GM19468 (cell line): ENCODE measurements at regions not wholly inside any gene's neighbourhood (a gene's known extent, or its start where the extent isn't known, plus 50 kb on each side); places are given as distances from the start of the nearest gene placed in this dataset.
"Not testable (repeated sequence)": the region's sequence is repeated elsewhere in the genome, so short reads cannot be mapped to it uniquely, and the experiment has no call there.

Experiments used
- ATAC-seq: cut with Tn5 transposase; IDR thresholded peaks from one replicate; pipeline ENCODE4 v1.9.1; 2021; ENCODE audit warnings: mild to moderate bottlenecking, moderate library complexity, moderate number of reproducible peaks; ENCODE audit not compliant: unreplicated experiment; ENCODE audit errors: extremely low read depth

DNA sequence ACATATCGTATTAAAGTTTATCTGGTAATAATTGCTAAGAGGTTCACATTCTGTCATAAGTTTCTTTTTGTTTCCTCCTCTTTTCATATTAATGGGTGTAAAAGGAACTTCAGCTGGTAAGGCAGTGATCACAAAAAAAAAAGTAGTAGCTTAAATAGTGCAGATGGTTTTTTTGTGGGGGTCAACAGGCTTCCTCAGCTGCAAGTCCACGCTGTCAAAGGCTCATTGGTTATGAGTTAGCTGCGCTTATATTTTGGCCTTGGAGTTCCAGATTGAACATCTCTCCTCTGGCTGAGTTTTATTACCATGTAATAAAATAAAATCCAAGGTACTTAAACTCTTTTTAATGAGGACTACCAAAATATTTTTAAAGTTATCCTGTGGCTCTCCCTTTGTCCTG is 277.0 kb upstream of the ZEB2 start:
- ATAC-seq: no peak

DNA sequence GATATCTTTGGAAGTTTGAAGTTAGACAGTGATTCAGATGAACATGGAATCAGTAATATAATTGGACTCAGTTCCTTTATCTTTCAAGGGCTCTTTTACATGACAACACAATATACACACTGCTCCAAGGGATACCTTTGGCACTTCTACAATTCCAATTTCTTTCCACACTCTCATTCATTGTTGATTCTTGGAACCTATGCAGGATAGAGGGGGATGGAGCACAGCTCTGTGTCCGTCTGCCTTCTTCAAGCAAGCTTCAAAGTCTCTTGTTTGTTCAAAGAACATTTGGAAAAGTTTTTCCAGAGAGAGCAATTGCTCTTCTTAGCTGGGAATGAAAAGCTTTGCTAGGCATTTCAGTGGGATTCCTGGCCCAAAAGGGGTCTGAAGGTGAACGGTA is 276.2 kb upstream of the ZEB2 start:
- ATAC-seq: no peak

DNA sequence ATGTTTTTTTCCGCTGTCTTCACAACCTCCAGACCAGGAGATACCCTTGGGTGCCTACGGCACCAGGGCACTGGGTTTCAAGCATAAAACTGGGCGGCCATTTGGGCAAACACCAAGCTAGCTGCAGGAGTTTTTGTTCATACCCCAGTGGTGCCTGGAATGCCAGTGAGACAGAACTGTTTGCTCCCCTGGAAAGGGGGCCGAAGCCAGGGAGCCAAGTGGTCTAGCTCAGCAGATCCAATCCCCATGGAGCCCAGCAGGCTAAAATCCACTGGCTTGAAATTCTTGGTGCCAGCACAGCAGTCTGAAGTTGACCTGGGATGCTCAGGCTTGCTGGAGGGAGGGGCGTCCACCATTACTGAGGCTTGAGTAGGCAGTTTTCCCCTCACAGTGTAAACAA is 265.3 kb upstream of the ZEB2 start:
- ATAC-seq: no peak

DNA sequence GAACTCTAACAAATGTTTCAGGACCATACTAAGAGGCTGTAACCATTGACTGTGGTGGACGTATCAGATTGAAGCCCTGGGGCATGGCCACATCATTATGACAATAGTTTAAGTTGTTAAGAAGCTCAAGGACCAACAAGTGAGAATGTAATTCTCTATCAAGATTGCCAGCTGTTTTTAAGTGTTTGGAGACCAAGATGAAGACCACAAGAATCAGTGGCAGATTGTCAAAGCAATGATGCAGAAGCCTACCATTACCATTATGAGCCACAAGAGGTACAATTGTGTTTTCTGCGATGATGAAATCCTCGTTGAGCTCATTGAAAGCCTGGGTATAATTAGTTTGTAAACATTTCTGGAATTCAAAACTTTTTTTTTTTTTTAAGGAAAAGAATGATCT is 261.1 kb upstream of the ZEB2 start:
- ATAC-seq: no peak

DNA sequence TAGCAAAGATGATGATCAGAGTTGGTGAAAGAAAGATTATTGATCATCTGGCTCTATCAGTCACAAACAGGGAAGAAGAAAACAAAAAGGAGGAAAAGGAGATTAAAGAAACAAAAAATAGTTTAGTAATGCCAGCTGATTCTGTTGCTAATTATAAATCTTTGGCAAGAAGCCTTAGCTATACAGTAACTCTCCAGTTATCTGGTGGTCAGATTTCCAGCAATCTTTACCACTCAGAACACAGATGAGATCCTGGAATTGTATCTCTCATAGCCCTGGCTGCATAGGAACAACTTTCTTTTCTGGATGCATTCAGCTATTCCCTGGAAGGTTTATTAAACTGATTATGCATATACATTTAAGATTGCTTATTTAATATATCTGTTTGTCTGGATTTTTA is 256.8 kb upstream of the ZEB2 start:
- no peak for ATAC-seq

DNA sequence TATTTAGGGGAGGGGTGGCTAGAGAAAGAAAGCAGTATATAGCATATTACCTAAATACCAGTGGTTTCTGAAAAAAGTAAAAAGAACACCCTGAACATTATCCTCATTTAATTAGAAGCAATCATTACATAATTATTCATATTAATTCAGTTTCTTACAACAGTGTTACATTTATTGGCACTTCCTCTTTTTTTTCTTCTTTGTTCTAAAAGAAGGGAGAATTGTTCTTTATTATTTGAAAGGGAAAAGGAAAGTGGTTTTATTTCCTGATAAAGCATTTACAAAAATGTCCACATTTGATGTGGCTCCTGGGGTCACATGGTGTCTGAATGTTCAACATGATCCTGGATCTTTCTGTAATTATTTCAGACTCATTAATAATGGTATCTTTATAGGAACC is 254.9 kb upstream of the ZEB2 start:
- ATAC-seq: no peak

DNA sequence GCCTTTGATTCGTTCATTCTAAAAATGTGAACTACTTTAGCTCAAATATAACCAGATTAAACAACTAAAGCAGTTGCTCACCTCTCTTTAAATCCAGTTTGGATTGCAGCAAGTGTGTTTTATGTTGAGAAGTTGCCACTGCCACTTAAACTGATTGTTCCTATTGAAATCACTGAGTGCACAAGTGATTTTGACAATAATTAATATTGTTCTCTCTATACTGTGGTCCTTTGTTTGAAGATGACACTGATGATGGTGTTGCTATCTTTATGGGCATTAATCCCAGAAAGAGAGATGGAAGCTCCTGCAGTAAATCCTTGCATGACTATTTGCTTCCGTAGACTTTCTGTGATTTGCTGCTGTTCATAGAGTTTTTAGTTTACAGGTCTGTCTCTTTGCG is 251.4 kb upstream of the ZEB2 start:
- ATAC-seq: no peak

DNA sequence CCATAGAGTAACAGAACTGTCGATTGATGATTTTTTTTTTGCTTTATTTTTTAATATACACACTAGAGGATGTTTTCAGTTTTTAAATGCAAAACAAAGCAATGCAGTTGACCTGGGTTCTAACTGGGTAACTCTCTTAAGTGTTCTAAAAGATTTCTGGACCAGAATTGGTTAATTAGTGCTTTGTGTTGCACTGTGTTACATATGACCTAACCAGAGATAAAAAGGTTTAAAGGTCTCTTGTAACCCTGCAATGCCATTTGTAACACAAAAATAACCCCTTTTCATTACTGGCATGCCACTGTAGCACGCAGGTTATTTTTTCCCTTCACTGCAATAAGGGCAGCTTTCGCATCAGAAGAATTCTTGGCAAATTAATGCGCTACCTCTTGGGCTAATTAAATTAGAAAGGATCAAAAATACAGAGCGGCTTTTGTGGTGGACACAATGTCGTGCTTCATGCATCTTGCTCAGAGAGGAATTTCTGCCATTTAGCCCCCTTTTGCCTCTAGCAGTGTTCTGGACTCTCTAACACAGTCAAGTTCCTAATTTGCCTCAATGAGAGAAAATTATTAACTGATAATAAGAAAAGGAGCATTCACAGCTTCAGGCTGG is 250.8 kb upstream of the ZEB2 start:
- ATAC-seq: no peak

DNA sequence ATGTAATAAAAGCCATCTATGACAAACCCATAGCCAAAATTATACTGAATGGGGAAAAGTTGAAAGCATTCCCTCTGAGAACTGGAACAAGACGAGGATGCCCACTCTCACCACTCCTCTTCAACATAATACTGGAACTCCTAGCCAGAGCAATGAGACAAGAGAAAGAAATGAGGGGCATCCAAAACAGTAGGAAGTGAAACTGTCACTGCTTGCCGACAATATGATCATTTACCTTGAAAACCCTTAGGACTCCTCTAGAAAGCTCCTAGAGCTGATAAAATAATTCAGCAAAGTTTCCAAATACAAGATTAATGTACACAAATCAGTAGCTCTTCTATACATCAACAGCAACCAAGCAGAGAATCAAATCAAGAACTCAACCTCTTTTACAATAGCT is 241.0 kb upstream of the ZEB2 start:
- ATAC-seq: not testable (repeated sequence)

DNA sequence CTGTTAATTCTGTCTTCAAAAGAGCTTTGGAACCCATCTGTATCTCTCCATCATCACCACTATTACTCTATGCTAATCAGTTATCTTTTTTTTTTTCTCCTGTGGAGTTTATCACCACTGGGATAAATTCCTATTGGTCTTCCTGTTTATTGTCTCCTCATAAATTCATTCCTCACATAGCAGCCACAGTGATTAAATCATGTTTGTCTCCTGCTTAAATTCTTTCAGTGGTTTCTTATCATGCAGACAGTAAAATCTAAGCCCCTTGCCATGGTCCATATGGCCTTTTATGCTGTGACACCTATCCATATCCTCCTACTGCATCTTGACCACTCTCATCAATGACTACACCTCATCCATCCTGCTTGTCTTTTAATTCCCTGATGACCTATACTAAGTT is 239.8 kb upstream of the ZEB2 start:
- no peak for ATAC-seq

DNA sequence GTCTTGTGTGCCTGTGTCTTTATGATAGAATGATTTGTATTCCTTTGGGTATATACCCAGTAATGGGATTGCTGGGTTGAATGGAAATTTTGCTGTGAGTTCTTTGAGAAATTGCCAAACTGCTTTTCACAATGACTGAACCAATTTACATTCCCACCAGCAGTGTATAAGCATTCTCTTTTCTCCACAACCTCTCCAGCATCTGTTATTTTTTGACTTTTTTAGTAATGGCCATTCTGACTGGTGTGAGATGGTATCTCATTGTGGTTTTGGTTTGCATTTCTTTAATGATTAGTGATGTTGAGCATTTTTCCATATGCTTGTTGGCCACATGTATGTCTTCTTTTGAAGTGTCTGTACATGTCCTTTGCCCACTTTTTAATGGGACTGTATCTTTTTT is 238.3 kb upstream of the ZEB2 start:
- not testable (repeated sequence) for ATAC-seq

DNA sequence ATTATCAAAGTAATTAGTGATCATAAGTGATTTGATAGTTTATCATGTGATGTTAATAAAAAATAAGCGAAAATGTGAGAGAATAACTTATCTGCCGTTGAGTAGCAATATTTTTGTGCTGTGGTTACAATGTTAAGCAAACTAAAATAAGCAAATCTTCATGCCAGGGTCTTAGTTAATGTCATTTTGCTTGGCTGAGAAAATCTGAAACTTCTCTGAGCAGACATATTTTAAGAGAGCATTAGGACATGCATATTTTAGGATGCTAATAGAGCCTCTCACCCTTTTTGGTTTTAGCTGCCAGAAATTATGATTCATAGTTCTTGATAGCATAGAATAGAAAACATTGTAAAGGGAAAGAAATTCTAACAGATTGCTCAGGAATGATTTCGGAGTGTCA is 233.5 kb upstream of the ZEB2 start:
- ATAC-seq: no peak

DNA sequence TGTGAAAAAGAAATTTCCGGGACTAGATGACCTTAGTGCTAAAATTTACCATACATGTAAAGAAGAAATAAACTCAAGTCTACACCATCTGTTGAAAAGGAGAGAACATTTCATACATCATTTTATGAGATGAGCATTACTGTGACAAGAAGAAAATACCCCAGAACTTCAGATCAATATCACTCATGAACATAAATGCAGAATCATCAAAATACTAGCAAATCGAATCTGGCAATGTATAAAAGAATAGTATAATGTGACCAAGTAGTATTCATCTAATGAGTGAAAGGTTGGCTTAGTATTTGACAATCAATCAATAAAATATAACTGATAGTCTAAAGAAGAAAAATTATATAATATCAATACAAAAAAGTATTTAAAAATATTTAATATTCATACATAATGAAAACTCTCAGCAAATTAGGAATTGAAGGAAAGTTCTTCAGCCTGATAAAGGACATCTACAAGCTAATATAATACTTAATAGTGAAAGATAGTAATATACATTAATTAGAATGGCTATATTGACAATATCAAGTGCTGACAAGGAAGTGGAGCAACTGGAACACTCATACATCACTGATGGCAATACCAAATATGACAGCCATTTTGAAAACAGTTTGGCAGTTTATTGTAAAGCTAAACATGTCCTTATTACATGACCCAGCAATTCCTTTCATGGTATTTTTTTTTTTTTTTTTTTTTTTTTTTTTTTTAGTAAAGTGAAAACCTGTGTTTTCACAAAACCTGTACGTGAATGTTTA is 231.4 kb upstream of the ZEB2 start:
- ATAC-seq: no peak

DNA sequence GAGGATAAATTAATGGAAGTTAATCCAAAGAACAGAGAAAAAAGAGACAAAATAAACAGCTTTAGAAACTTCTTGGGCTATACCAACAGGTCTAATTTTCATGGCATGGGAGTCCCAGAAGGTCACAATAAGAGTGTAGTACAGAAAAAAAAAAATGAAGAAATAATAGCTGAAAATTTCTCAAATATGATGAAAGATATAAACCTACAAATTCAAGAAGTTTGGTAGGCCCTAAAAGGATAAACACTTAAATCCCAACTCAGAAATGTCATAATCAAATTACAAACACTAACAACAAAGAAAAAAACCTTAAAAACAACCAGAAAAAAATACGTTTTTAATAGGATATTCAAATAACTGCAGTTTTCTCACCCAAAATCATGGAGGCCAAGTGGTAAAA is 229.3 kb upstream of the ZEB2 start:
- ATAC-seq: no peak

DNA sequence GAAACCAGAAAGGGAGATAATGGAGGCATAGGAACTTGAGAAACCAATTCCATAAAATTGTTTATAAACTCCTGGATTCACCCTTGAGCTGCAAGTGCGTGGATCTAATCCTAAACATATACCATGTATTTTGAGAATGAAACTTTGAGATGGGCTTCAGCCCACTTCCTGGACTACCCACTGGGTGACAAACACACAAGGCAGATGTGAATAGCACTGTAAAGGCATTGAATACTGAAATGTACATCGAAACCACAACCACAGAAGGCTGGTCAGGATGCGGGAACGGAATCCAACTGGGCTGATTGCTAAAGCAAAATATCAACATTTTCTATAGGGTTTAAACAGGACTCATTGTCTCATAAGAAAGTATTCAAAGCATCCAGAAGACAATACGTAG is 228.5 kb upstream of the ZEB2 start:
- no peak for ATAC-seq

DNA sequence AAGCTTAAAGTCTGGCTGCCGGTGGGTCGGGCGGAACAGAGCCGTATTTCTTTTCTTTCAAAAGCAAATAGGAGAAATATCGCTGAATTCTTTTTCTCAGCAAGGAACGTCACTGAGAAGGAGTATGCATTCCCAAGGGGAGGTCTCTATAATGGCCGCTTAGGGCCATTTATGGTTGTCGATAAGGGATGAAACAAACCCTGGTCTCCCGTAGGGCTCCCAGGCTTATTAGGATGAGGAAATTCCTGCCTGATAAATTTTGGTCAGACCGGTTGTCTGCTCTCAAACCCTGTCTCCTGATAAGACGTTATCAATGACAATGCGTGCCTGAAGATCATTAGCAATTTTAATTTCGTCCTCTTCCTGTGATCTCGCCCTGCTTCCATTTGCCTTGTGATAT is 227.7 kb upstream of the ZEB2 start:
- no peak for ATAC-seq

DNA sequence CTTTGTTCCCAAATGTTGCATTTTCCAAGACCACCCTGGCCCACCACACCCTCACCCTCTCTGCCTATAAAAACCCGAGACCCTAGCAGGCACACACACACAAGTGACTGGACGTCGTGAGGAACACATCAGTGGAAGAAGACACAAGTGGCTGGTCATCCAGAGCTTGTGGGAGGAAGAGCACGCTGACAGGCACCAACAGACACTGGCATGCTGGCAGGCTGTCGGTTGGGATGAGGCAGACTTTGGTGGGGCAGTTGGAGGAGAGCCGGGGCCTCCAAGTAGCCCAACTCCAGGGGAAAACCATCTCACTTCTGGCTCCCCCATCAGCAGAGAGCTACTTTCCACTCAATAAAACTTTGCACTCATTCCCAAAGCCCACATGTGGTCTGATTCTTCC is 225.5 kb upstream of the ZEB2 start:
- ATAC-seq: no peak

DNA sequence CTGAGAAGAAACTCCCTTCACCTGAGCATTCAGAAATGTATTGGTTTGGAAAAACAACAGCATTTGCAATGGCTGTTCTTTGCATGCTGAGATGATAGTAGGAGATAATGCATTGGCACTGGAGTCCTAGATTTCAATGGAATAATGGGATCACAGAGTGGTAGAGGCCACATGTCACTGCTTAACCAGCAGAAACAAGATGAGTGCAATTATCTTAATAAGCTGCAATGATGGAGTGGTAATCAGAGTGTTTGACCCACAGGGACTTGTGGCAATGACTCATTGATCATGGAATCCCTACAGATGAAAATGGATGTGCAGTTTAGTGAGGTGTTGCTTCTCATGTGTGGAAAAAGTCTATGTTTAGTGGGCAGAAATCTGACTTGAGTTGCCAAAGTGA is 218.8 kb upstream of the ZEB2 start:
- no peak for ATAC-seq

DNA sequence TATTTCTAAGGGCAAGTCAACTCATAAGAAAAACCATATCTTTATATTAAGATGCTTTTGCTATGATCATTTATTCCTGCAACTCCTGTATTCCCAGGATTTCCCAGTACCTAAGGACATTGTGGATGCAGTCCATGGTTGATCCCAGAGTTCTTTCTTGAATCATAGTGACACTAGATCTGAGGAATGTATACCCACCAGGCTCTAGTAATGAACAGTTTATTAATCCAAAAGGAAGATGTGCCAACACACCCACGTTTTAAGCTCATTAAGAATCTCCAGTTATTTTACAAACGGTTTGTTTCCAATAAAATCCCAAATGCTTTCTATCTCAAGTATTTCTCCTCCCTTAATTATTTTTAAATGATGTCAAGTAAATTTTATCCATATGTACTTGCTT is 210.8 kb upstream of the ZEB2 start:
- no peak for ATAC-seq

DNA sequence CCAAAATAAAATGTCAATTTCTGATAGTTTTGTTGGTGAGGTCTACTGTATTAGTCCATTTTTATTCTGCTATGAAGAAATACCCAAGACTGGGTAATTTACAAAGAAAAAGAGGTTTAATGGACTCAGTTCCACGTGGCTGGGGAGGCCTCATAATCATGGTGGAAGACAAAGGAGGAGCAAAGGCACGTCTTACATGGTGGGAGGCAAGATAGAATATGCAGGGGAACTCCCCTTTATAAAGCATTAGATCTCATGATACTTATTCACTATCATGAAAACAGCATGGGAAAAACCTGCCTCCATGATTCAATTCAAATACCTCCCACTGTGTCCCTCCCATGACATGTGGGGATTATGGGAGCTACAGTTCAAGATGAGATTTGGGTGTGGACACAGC is 204.5 kb upstream of the ZEB2 start:
- not testable (repeated sequence) for ATAC-seq

DNA sequence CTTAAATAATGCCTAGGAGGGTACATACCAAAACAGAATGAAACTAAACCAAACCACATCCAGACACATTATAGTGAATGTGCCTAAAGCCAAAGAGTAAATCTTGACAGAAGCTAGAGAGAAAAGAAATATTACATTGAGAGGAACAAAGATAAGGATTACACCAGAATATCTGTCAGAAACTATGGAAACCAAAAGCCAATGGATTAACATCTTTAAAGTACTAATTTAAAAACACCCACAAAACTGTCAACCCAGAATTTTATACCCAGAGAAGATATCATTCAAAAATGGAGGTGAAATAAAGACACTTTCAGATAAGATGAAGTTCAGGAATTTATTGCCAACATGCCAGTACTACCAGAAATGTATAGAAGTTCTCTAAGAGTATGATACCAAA is 198.5 kb upstream of the ZEB2 start:
- no peak for ATAC-seq

DNA sequence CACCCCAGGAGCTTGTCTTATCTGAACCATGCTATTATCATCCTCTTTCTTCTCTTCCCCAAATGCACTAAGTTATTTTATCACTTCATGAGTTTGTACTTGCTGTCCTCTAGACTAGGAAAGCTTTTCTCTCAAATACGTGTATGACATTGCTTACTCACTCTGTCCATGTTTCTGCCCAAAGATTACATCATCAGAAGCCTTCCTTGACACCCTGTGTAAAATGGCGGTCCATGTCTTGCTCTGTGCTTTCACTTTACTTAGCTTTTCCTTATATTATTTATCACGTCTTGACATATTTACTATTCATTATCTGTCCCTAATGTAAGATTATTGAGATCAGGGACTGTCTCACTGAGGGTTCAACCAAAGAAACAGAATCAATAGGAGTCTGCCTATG is 196.1 kb upstream of the ZEB2 start:
- ATAC-seq: no peak
